HEK293 (cell line): ENCODE measurements at regions not wholly inside any gene's neighbourhood (a gene's known extent, or its start where the extent isn't known, plus 50 kb on each side); places are given as distances from the start of the nearest gene placed in this dataset.
A peak's percentile ranks its signal among the peaks of the same experiment; 100 is the strongest.

Experiments
- CTCF ChIA-PET: fragments of 350-600 bp; formaldehyde crosslinking; extraction: SDS; loops from one replicate; lab custom pipeline; 2021; ENCODE audit warnings: antibody characterized with exemption; lab: Yijun Ruan, JAX
- POLR2A ChIA-PET: fragments of 300-600 bp; formaldehyde crosslinking; extraction: SDS; loops from one replicate; lab custom pipeline; 2020; ENCODE audit warnings: antibody characterized with exemption, inconsistent platforms; lab: Yijun Ruan, JAX
- H3K27ac ChIP-seq: fragments of 200-500 bp; sonication (Bioruptor generic); 2 replicates; pipeline ENCODE4 v1.5.1; 2014; ENCODE audit warnings: low read depth, low read length, control low read depth, inconsistent platforms; ENCODE audit errors: extremely low read depth
- H3K36me3 ChIP-seq, 2 experiments: fragments of 200-500 bp in 1 of 2; sonication (Bioruptor generic) in 1 of 2; 1 replicate in 1 of 2; 2 replicates in 1 of 2; pipeline ENCODE4 v1.5.1; 2014 to 2017; ENCODE audit warnings: inconsistent platforms in 2 of 2, low read length in 2 of 2; ENCODE audit not compliant: control insufficient read depth in 2 of 2, insufficient read depth in 1 of 2
- H3K4me1 ChIP-seq: fragments of 200-500 bp; sonication (Bioruptor generic); 2 replicates; pipeline ENCODE4 v1.5.1; 2014; ENCODE audit warnings: mild to moderate bottlenecking, low read length, inconsistent platforms; ENCODE audit not compliant: control insufficient read depth, insufficient read depth
- H3K4me3 ChIP-seq: 2 replicates; pipeline ENCODE4 v1.5.1; 2011; ENCODE audit warnings: low read depth, mild to moderate bottlenecking, control low read depth, low read length, moderate library complexity
- H3K9me3 ChIP-seq: fragments of 200-500 bp; sonication (Bioruptor generic); 2 replicates; pipeline ENCODE4 v1.5.1; 2014; ENCODE audit warnings: low read depth, low read length, inconsistent platforms; ENCODE audit not compliant: control insufficient read depth, insufficient read depth
- EGR2 ChIP-seq: fragments of 450-650 bp; formaldehyde crosslinking; IDR thresholded peaks from 2 replicates; pipeline ENCODE4 v1.5.1; 2016; ENCODE audit warnings: low read depth, missing biosample characterization, missing genetic modification characterization
- GFI1B ChIP-seq: fragments of 450-650 bp; formaldehyde crosslinking; IDR thresholded peaks from 2 replicates; pipeline ENCODE4 v1.5.1; 2016; ENCODE audit warnings: missing biosample characterization, missing genetic modification characterization
- KLF1 ChIP-seq: fragments of 450-650 bp; formaldehyde crosslinking; IDR thresholded peaks from 2 replicates; pipeline ENCODE4 v1.5.1; 2016; ENCODE audit warnings: missing biosample characterization, missing genetic modification characterization
- ZBTB17 ChIP-seq: fragments of 450-650 bp; formaldehyde crosslinking; IDR thresholded peaks from 2 replicates; pipeline ENCODE4 v1.5.1; 2016; ENCODE audit warnings: missing biosample characterization, missing genetic modification characterization
- ZFHX2 ChIP-seq: fragments of 450-650 bp; formaldehyde crosslinking; conservative IDR thresholded peaks from 2 replicates; pipeline ENCODE4 v1.5.1; 2016; ENCODE audit warnings: missing biosample characterization, missing genetic modification characterization
- ZNF2 ChIP-seq: fragments of 450-650 bp; formaldehyde crosslinking; IDR thresholded peaks from 2 replicates; pipeline ENCODE4 v1.5.1; 2016; ENCODE audit warnings: missing biosample characterization, missing genetic modification characterization
- ZNF324 ChIP-seq: fragments of 450-650 bp; formaldehyde crosslinking; IDR thresholded peaks from 2 replicates; pipeline ENCODE4 v1.5.1; 2016; ENCODE audit warnings: missing biosample characterization, missing genetic modification characterization
- ZNF530 ChIP-seq: fragments of 450-650 bp; formaldehyde crosslinking; IDR thresholded peaks from 2 replicates; pipeline ENCODE4 v1.5.1; 2016; ENCODE audit warnings: low read depth, missing biosample characterization, missing genetic modification characterization
- ZNF544 ChIP-seq: fragments of 450-650 bp; formaldehyde crosslinking; IDR thresholded peaks from 2 replicates; pipeline ENCODE4 v1.5.0; 2017; ENCODE audit warnings: missing biosample characterization, missing genetic modification characterization
- ZNF571 ChIP-seq: fragments of 450-650 bp; formaldehyde crosslinking; IDR thresholded peaks from 2 replicates; pipeline ENCODE4 v1.5.0; 2017; ENCODE audit warnings: missing biosample characterization, missing genetic modification characterization
- ZNF600 ChIP-seq: fragments of 450-650 bp; formaldehyde crosslinking; IDR thresholded peaks from 2 replicates; pipeline ENCODE4 v1.5.1; 2016; ENCODE audit warnings: missing biosample characterization, missing genetic modification characterization
- ZNF76 ChIP-seq: fragments of 450-650 bp; formaldehyde crosslinking; IDR thresholded peaks from 2 replicates; pipeline ENCODE4; 2016; ENCODE audit warnings: low read depth, missing biosample characterization, missing genetic modification characterization, borderline replicate concordance
- ZXDB ChIP-seq: fragments of 450-650 bp; formaldehyde crosslinking; IDR thresholded peaks from 2 replicates; pipeline ENCODE4 v1.5.1; 2016; ENCODE audit warnings: missing biosample characterization, missing genetic modification characterization
- TF ChIP-seq, protein P1 (sequence below): fragments of 450-650 bp; formaldehyde crosslinking; IDR thresholded peaks from 2 replicates; pipeline ENCODE4 v1.5.1; 2017; ENCODE audit warnings: missing biosample characterization, mild to moderate bottlenecking, missing genetic modification characterization, moderate library complexity
- TF ChIP-seq, protein P2 (sequence below): fragments of 450-650 bp; formaldehyde crosslinking; IDR thresholded peaks from 2 replicates; pipeline ENCODE4 v1.5.1; 2016; ENCODE audit warnings: missing biosample characterization, missing genetic modification characterization
- TF ChIP-seq, protein P3 (sequence below): fragments of 450-650 bp; formaldehyde crosslinking; IDR thresholded peaks from 2 replicates; pipeline ENCODE4 v1.5.0; 2017; ENCODE audit warnings: missing biosample characterization, missing genetic modification characterization, borderline replicate concordance
- TF ChIP-seq, protein P4 (sequence below): fragments of 450-650 bp; formaldehyde crosslinking; IDR thresholded peaks from 2 replicates; pipeline ENCODE4 v1.5.1; 2016; ENCODE audit warnings: missing biosample characterization, missing genetic modification characterization

DNA sequence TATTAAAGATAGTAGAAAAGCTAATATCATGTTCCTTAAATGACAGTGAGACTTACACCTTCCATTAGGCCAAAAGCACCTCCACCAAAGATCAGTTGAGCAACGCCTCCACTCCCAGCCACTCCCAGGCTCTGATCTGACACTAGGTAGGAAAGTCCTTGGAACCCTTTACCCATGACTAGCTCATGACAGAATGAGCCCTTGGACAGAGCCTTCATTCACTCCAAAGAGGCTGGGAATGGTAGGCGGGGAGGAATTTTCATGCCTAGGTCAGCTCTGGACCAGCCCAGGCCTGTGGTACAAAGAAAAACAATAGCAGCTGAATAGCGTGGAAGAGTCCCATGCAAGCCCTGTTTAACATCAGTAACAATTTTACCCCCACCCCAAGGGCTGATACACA lies 493.7 kb downstream of the NR2F1-AS1 start:
- ChIA-PET CTCF (no interaction called here), POLR2A (no interaction called here)
- H3K4me3 ChIP-seq, result no peak overlapping the region
- no peaks in the 10 kb centered on the region for H3K4me1 ChIP-seq
- H3K27ac ChIP-seq, result no peak overlapping the region
- H3K9me3 ChIP-seq, result no peaks in the 10 kb centered on the region
- TF ChIP-seq, protein P1, sequence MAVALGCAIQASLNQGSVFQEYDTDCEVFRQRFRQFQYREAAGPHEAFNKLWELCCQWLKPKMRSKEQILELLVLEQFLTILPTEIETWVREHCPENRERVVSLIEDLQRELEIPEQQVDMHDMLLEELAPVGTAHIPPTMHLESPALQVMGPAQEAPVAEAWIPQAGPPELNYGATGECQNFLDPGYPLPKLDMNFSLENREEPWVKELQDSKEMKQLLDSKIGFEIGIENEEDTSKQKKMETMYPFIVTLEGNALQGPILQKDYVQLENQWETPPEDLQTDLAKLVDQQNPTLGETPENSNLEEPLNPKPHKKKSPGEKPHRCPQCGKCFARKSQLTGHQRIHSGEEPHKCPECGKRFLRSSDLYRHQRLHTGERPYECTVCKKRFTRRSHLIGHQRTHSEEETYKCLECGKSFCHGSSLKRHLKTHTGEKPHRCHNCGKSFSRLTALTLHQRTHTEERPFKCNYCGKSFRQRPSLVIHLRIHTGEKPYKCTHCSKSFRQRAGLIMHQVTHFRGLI (tag by site-specific recombination), result no peak
- TF ChIP-seq, protein P2, sequence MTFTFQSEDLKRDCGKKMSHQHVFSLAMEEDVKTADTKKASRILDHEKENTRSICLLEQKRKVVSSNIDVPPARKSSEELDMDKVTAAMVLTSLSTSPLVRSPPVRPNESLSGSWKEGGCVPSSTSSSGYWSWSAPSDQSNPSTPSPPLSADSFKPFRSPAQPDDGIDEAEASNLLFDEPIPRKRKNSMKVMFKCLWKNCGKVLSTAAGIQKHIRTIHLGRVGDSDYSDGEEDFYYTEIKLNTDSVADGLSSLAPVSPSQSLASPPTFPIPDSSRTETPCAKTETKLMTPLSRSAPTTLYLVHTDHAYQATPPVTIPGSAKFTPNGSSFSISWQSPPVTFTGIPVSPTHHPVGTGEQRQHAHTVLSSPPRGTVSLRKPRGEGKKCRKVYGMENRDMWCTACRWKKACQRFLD (tag by site-specific recombination), result no peak
- H3K36me3 ChIP-seq, result no peaks in the 10 kb centered on the region

DNA sequence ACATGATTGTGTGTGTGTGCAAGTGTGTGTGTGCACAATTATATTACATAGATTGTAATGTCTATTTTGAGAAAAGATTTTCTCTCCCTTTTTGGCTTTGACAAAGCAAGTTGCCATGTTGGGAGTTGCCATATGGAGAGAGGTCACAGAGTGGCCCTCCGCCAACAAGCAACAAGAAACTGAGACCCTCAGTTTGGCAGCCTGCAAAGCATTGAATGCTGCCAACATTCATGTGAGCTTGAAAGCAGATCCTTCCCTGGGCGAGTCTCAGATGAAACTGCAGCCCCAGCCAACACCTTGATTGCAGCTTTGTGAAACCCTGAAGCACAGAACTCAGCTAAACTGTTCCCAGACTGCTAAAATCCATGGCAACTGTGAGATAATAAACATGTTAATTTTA lies 498.0 kb downstream of the NR2F1-AS1 start:
- H3K4me3 ChIP-seq, result no peak overlapping the region
- no peak overlapping the region for H3K27ac ChIP-seq
- no peaks in the 10 kb centered on the region; the same call in 1 of the 2 replicates for H3K4me1 ChIP-seq
- ChIA-PET POLR2A (no interaction called here), CTCF (no interaction called here)
- H3K9me3 ChIP-seq, result no peaks in the 10 kb centered on the region
- no peak for TF ChIP-seq ZNF76
- no peak for TF ChIP-seq KLF1 (tag by site-specific recombination)
- no peaks in the 10 kb centered on the region for H3K36me3 ChIP-seq

DNA sequence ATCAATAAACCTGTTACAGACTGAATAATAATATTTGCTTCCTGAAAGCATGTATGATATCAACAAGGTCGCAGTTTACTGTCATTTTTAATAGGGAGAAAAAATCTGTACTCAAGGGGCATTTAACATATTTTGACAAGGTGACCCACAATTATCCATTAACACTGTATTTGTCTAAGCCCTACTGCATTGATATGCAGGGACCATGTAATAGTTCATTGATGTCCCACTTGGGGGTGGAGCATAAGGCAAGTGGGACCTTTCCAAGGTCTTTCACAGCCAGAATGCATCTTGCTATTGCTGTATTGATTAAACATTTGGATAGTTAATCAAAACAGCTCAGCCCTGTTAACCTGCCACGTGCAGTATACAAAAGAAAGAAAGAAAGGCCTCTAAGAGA lies 502.0 kb downstream of the NR2F1-AS1 start:
- H3K27ac ChIP-seq, result no peak overlapping the region

DNA sequence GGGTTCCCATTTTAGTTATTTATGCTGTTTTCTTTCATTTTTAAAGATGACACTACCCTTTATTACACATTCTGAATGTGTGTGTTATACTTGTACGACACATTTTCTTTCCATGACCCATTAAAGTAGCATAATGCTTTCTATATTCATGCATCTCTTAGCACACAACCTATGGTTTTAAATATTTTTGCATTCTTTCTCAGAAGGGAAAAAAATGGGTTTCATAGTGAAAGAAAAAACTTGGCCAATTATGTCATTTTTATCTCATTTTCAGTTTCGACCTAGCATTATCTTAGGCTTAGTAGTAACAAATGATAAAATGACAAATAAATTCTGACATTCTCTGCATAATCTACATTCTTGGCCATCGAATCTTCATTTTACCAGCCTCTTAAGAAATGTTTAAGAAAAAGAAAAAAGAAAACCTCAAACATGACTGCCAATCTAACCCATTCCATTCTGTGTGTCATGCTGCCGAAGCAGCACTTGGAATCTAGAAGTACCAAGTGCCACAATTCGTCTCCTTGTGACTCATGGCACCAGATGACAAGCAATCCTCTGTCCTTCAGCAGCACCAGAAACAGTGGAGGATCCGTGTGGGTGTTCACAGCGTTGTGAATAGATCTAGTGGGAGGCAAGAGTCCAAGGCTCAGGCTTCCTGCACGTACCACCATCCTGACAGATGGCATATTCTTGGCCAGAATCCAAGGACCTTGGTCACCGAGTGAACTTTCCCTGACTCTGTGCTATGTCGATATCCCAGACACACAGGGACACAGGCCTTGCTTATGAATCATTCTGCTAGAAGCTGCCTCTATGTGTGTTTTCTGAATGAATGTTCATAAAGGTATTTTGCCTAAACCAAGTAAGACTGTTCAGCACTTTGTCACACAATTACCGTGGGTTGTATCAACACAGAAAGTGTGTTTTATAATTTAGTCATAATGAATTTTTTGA lies 502.7 kb downstream of the NR2F1-AS1 start:
- POLR2A ChIA-PET, result no interaction called here
- no peaks in the 10 kb centered on the region; the same call in 1 of the 2 replicates for H3K4me1 ChIP-seq
- H3K4me3 ChIP-seq, result no peak overlapping the region
- no peak overlapping the region for H3K27ac ChIP-seq
- no peaks in the 10 kb centered on the region for H3K9me3 ChIP-seq
- TF ChIP-seq EGR2 (tag by site-specific recombination), result peak; percentile 70
- TF ChIP-seq, protein P3, sequence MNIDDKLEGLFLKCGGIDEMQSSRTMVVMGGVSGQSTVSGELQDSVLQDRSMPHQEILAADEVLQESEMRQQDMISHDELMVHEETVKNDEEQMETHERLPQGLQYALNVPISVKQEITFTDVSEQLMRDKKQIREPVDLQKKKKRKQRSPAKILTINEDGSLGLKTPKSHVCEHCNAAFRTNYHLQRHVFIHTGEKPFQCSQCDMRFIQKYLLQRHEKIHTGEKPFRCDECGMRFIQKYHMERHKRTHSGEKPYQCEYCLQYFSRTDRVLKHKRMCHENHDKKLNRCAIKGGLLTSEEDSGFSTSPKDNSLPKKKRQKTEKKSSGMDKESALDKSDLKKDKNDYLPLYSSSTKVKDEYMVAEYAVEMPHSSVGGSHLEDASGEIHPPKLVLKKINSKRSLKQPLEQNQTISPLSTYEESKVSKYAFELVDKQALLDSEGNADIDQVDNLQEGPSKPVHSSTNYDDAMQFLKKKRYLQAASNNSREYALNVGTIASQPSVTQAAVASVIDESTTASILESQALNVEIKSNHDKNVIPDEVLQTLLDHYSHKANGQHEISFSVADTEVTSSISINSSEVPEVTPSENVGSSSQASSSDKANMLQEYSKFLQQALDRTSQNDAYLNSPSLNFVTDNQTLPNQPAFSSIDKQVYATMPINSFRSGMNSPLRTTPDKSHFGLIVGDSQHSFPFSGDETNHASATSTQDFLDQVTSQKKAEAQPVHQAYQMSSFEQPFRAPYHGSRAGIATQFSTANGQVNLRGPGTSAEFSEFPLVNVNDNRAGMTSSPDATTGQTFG, result no peak
- peak; percentile 37; the same call in 1 of the 2 replicates for TF ChIP-seq ZNF600 (tag by site-specific recombination)
- peak; percentile 69 for TF ChIP-seq ZBTB17 (tag by site-specific recombination)
- TF ChIP-seq, protein P4, sequence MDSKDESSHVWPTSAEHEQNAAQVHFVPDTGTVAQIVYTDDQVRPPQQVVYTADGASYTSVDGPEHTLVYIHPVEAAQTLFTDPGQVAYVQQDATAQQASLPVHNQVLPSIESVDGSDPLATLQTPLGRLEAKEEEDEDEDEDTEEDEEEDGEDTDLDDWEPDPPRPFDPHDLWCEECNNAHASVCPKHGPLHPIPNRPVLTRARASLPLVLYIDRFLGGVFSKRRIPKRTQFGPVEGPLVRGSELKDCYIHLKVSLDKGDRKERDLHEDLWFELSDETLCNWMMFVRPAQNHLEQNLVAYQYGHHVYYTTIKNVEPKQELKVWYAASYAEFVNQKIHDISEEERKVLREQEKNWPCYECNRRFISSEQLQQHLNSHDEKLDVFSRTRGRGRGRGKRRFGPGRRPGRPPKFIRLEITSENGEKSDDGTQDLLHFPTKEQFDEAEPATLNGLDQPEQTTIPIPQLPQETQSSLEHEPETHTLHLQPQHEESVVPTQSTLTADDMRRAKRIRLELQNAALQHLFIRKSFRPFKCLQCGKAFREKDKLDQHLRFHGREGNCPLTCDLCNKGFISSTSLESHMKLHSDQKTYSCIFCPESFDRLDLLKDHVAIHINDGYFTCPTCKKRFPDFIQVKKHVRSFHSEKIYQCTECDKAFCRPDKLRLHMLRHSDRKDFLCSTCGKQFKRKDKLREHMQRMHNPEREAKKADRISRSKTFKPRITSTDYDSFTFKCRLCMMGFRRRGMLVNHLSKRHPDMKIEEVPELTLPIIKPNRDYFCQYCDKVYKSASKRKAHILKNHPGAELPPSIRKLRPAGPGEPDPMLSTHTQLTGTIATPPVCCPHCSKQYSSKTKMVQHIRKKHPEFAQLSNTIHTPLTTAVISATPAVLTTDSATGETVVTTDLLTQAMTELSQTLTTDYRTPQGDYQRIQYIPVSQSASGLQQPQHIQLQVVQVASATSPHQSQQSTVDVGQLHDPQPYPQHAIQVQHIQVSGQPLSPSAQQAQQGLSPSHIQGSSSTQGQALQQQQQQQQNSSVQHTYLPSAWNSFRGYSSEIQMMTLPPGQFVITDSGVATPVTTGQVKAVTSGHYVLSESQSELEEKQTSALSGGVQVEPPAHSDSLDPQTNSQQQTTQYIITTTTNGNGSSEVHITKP (tag by site-specific recombination), result peak; percentile 88
- peak; percentile 90 for TF ChIP-seq ZFHX2
- TF ChIP-seq ZNF2, result no peak
- 0 out of 2 replicates have a peak, but pooled peaks have one; percentile 38 for TF ChIP-seq ZXDB
- TF ChIP-seq, all 188 proteins: peak for 6
- H3K36me3 ChIP-seq, result no peaks in the 10 kb centered on the region
- CTCF ChIA-PET, result no interaction called here

More for the DNA sequence above, 502.0 kb downstream of the NR2F1-AS1 start:
- H3K9me3 ChIP-seq, result no peaks in the 10 kb centered on the region
- ChIA-PET CTCF (no interaction called here), POLR2A (no interaction called here)
- H3K4me1 ChIP-seq, result no peaks in the 10 kb centered on the region; the same call in 1 of the 2 replicates
- H3K36me3 ChIP-seq, result no peaks in the 10 kb centered on the region
- H3K4me3 ChIP-seq, result no peak overlapping the region
- TF ChIP-seq GFI1B (no peak), ZNF544 (tag by site-specific recombination) (no peak), ZNF600 (tag by site-specific recombination) (no peak), ZNF571 (tag by site-specific recombination) (no peak), ZNF530 (no peak), ZNF324 (tag by site-specific recombination) (no peak)
